Sigmoid colon (tissue), 4 donors: ENCODE measurements at regions not wholly inside any gene's neighbourhood (a gene's known extent, or its start where the extent isn't known, plus 50 kb on each side); places are given as distances from the start of the nearest gene placed in this dataset.

Source experiments
- POLR2AphosphoS5 ChIP-seq, 4 donors: sonication (generic); formaldehyde crosslinking; IDR thresholded peaks; one replicate each; pipeline ENCODE4 v1.6.1; 2017; ENCODE audit warnings: antibody characterized with exemption in 4 of 4
- TF ChIP-seq, protein P1 (sequence below), 4 experiments: fragments of 450-650 bp in 3 of 4; fragments of 200-600 bp in 1 of 4; IDR thresholded peaks; one replicate each; pipeline ENCODE4 v1.5.1; 2016 to 2019; ENCODE audit warnings: antibody characterized with exemption in 4 of 4, mild to moderate bottlenecking in 3 of 4, moderate library complexity in 2 of 4

GRCh38 chr15:91698241-91698640 is 155.3 kb upstream of the SLCO3A1 start:
- TF ChIP-seq, protein P1, sequence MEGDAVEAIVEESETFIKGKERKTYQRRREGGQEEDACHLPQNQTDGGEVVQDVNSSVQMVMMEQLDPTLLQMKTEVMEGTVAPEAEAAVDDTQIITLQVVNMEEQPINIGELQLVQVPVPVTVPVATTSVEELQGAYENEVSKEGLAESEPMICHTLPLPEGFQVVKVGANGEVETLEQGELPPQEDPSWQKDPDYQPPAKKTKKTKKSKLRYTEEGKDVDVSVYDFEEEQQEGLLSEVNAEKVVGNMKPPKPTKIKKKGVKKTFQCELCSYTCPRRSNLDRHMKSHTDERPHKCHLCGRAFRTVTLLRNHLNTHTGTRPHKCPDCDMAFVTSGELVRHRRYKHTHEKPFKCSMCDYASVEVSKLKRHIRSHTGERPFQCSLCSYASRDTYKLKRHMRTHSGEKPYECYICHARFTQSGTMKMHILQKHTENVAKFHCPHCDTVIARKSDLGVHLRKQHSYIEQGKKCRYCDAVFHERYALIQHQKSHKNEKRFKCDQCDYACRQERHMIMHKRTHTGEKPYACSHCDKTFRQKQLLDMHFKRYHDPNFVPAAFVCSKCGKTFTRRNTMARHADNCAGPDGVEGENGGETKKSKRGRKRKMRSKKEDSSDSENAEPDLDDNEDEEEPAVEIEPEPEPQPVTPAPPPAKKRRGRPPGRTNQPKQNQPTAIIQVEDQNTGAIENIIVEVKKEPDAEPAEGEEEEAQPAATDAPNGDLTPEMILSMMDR (IDR thresholded peaks at IDR 0.05): no peak
- no peak for TF ChIP-seq POLR2AphosphoS5 (IDR thresholded peaks at IDR 0.05)
